ENCODE measurements at regions not wholly inside any gene's neighbourhood (a gene's known extent, or its start where the extent isn't known, plus 50 kb on each side); places are given as distances from the start of the nearest gene placed in this dataset.
"Not testable (repeated sequence)": the region's sequence is repeated elsewhere in the genome, so short reads cannot be mapped to it uniquely, and the experiment has no call there.

DNA sequence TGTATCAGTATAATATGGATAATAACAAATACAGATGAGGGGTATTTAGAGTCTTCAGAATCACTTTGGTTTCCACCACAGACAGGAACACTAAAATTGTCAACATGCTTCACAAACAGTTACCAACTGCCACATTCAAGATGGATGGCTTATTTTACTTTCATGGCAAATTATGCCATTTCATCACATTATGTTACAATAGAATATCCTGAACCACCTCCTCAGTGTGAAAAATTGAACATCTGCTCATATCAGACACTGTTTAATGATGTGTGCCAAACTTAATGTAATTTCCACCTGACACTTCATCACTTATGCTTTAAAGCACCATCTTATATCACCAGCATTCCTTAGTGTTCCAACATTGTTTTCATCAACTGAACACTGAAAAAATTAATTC, 357.4 kb downstream of the KCNN2 start:
- Histone ChIP-seq H3K27ac (no peak overlapping the region), H3K27me3 (no peaks in the 10 kb centered on the region), H4K20me1 (no peaks in the 10 kb centered on the region), H3K4me3 (no peak overlapping the region), H3K4me2 (no peak overlapping the region), H3K4me1 (no peaks in the 10 kb centered on the region), H3K9me3 (replicated peaks in 1 of 11) (peaks cover 8 to 33% (median 19%) of the 10 kb centered on the region in 11 experiments; a peak in 18 of 22 replicates), H3K36me3 (no peaks in the 10 kb centered on the region), H3K9ac (no peak overlapping the region)
- no peak for TF ChIP-seq Cebpa-rat (IDR thresholded peaks at IDR 0.05)

DNA sequence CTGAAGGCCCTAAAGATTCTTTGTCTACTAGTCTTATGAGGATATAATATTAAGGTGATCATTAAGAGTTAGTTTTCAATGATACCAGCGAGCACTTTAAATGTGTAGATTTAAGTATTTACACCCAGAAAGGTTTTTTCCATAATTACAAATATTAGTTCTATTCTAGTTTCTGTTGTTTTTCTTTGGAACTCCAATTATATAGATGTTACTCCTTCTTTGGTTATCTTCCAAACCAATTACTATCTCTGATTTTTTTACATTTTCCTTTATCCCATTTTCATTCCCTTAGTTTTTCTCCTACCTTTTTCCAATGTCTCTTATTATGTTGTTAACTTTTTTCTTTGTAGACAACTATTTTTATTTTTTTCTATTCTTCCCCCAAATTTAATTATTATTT, 355.1 kb downstream of the KCNN2 start:
- no peak for TF ChIP-seq Cebpa-rat (IDR thresholded peaks at IDR 0.05)
- no peaks in the 10 kb centered on the region for H3K4me1 ChIP-seq

DNA sequence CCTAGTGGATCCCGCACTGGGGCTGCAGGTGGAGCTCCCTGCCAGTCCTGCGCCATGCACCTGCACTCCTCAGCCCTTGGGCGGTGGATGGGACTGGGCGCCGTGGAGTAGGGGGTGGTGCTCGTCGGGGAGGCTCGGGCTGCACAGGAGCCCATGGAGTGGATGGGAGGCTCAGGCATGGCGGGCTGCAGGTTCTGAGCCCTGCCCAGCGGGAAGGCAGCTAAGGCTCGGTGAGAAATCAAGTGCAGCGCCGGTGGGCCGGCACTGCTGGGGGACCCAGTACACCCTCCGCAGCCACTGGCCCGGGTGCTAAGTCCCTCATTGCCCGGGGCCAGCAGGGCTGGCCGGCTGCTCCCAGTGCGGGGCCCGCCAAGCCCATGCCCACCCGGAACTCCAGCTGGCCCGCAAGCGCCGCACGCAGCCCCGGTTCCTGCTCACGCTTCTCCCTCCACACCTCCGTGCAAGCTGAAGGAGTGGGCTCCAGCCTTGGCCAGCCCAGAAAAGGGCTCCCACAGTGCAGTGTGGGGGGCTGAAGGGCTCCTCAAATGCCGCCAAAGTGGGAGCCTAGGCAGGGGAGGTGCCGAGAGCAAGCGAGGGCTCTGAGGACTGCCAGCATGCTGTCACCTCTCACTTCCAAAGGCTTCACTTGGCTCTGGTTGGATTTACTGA, 342.5 kb downstream of the KCNN2 start:
- not testable (repeated sequence) for H4K20me1 ChIP-seq; H3K27ac ChIP-seq; H3K9me3 ChIP-seq (replicated peaks in 1 of 11); H3K4me3 ChIP-seq; H3K36me3 ChIP-seq; H3K4me2 ChIP-seq; H3K4me1 ChIP-seq; H3K27me3 ChIP-seq; H3K9ac ChIP-seq

More for the DNA sequence above, 355.1 kb downstream of the KCNN2 start:
- Histone ChIP-seq H3K27ac (no peak overlapping the region), H3K9ac (no peak overlapping the region), H3K4me2 (no peak overlapping the region), H3K9me3 (replicated peaks in 1 of 11) (peaks cover 0 to 23% (median 8%) of the 10 kb centered on the region in 11 experiments; a peak in 15 of 22 replicates), H4K20me1 (no peaks in the 10 kb centered on the region), H3K36me3 (no peaks in the 10 kb centered on the region), H3K27me3 (no peaks in the 10 kb centered on the region), H3K4me3 (no peak overlapping the region)

DNA sequence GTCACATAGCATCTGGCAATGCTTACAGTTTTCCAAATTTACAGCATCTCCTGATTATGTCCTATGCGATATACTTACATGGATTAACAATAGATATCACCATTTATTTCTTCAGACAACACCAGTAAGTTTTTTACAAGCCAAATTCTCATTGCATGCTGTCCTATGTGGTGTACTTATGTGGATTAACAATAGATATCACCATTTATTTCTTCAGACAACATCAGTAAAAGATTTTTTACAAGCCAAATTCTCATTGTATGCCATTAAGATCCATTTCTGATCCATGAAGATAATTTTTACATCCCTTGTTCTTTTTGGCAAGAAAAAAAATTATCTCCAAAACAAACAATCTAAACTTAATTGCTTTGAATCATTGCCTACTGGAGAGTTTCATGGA, 340.9 kb downstream of the KCNN2 start:
- Histone ChIP-seq H3K4me2 (no peak overlapping the region), H3K4me3 (no peak overlapping the region), H3K36me3 (no peaks in the 10 kb centered on the region), H3K9me3 (replicated peaks in 1 of 11) (peaks cover 0 to 7% (median 0%) of the 10 kb centered on the region in 11 experiments; a peak in 1 of 22 replicates), H3K9ac (no peak overlapping the region), H3K27ac (no peak overlapping the region), H3K27me3 (no peaks in the 10 kb centered on the region), H4K20me1 (no peaks in the 10 kb centered on the region), H3K4me1 (no peaks in the 10 kb centered on the region)
- TF ChIP-seq Cebpa-rat (IDR thresholded peaks at IDR 0.05), result no peak

DNA sequence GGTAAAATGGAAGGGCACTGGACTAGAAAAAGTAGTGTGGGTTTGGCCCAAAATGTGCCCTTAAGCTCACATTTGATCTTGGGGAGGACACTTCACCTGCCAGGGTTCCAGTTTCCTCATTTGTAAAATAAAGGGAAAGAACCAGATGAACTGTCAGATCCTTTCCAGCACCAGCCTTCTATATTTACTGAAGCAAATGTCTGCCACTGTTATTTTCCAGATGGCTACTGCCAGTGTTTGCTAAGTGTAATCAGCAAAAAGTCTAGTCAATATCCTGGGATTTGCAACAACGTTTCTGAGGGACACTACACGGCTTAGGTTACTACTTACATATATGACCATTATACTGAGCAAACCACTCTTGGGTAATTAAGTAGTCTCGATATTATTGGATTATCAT, 340.3 kb downstream of the KCNN2 start:
- H3K4me3 ChIP-seq, result no peak overlapping the region
- H3K4me2 ChIP-seq, result no peak overlapping the region
- H3K27ac ChIP-seq, result no peak overlapping the region
- H3K36me3 ChIP-seq, result no peaks in the 10 kb centered on the region
- no peak overlapping the region for H3K9ac ChIP-seq
- no peak for TF ChIP-seq Cebpa-rat (IDR thresholded peaks at IDR 0.05)
- H3K4me1 ChIP-seq, result no peaks in the 10 kb centered on the region
- no peaks in the 10 kb centered on the region for H3K27me3 ChIP-seq
- H4K20me1 ChIP-seq, result no peaks in the 10 kb centered on the region
- peaks cover 0 to 7% (median 0%) of the 10 kb centered on the region in 11 experiments; a peak in 1 of 22 replicates for H3K9me3 ChIP-seq (replicated peaks in 1 of 11)

DNA sequence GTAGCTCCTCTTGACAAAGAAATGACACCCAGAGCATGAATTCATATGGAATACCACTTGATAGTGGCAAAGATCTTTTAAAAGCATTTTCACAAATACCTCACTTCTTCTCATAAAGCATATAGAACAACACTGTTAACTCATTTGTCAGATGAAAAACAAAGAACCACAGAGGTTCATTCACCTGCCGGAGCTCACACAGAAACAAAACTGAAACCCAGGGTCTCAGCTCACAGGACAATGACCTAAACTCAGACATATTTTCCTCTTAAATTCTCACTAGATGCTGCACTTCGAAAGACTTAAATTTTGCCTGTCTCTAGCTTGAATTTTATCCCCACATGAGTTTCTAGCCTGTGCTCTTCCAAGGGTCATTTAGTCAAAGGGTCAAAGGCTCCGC, 339.0 kb downstream of the KCNN2 start:
- H3K36me3 ChIP-seq, result no peaks in the 10 kb centered on the region
- TF ChIP-seq Cebpa-rat (IDR thresholded peaks at IDR 0.05), result no peak
- H3K4me2 ChIP-seq, result no peak overlapping the region
- no peak overlapping the region for H3K27ac ChIP-seq
- H4K20me1 ChIP-seq, result no peaks in the 10 kb centered on the region
- no peak overlapping the region for H3K4me3 ChIP-seq
- no peaks in the 10 kb centered on the region for H3K4me1 ChIP-seq
- peaks cover 0 to 12% (median 7%) of the 10 kb centered on the region in 11 experiments; a peak in 14 of 22 replicates for H3K9me3 ChIP-seq (replicated peaks in 1 of 11)
- no peak overlapping the region for H3K9ac ChIP-seq
- no peaks in the 10 kb centered on the region for H3K27me3 ChIP-seq

DNA sequence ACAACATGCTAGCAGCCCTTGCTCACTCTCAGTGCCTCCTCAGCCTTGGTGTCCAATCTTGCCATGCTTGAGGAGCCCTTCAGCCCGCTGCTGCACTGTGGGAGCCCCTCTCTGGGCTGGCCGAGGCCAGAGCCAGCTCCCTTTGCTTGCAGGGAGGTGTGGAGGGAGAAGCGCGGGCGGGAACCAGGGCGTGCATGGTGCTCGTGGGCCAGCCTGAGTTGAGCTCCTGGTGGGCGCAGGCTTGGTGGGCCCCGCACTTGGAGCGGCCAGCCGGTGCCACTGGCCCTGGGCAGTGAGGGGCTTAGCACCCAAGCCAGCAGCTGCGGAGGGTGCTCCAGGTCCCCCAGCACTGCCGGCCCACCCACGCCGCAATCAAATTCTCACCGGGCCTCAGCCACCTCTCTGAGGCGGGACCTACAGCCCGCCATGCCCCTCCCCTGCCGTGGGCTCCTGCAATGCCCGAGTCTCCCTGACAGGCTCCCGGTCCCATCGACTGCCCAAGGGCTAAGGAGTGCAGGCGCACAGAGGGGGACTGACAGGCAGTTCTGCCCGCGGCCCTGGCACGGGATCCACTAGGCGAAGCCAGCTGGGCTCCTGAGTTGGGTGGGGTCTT, 333.5 kb downstream of the KCNN2 start:
- H3K4me2 ChIP-seq, result no peak overlapping the region
- H3K9me3 ChIP-seq (replicated peaks in 1 of 11), result peaks cover 7 to 18% (median 15%) of the 10 kb centered on the region in 11 experiments; a peak in 20 of 22 replicates
- H3K4me3 ChIP-seq, result no peak overlapping the region
- no peak overlapping the region for H3K9ac ChIP-seq
- no peaks in the 10 kb centered on the region for H3K27me3 ChIP-seq
- no peaks in the 10 kb centered on the region for H3K4me1 ChIP-seq
- H3K27ac ChIP-seq, result no peak overlapping the region
- TF ChIP-seq Cebpa-rat (IDR thresholded peaks at IDR 0.05), result no peak
- no peaks in the 10 kb centered on the region for H4K20me1 ChIP-seq
- H3K36me3 ChIP-seq, result no peaks in the 10 kb centered on the region

DNA sequence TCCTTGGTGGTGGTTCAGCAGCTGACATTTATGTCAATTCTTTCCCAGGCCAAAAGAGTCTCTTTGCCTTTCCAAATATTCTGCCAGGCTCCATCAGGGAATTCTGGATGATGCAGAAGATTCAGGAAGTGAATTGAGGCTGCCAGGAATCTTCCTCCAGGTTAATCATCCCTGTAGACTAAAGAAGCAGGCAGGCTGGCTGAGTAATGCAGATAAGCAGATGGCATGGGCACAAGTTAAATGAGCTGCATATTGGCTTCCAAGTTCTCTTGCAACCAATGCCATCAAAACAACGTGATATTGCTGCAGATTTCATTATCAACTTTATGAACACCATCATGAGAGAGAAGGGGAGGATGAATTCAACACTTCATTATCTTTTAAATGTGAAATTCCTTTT, 324.5 kb downstream of the KCNN2 start:
- Histone ChIP-seq H3K27ac (no peak overlapping the region), H3K4me2 (no peak overlapping the region), H3K9me3 (replicated peaks in 1 of 11) (peaks cover 0 to 6% (median 0%) of the 10 kb centered on the region in 11 experiments; a peak in 2 of 22 replicates)

DNA sequence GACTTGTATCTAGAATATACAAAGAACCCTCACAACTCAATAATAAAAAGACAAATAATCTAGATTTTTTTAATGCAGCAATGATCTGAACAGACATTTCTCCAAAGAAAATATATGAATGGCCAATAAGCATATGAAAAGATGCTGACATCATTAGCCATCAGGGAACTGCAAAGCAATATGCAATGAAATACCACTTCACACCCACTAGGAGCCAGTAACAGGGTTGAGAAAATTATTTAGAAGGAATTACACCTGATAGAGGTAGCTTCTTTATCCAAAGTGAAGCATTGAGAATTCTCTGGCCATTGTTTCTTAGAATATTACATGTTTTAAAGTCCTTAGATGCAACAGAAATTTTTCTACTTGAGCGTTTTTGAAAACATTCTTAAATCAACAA, 316.9 kb downstream of the KCNN2 start:
- H3K36me3 ChIP-seq, result no peaks in the 10 kb centered on the region
- no peak for TF ChIP-seq Cebpa-rat (IDR thresholded peaks at IDR 0.05)
- H3K9ac ChIP-seq, result no peak overlapping the region
- H3K4me3 ChIP-seq, result no peak overlapping the region
- no peaks in the 10 kb centered on the region for H3K9me3 ChIP-seq (replicated peaks in 1 of 11)
- H3K27me3 ChIP-seq, result no peaks in the 10 kb centered on the region
- no peak overlapping the region for H3K4me2 ChIP-seq
- H3K27ac ChIP-seq, result no peak overlapping the region; a peak in 1 of 22 replicates
- H3K4me1 ChIP-seq, result no peaks in the 10 kb centered on the region
- H4K20me1 ChIP-seq, result no peaks in the 10 kb centered on the region

More for the DNA sequence above, 324.5 kb downstream of the KCNN2 start:
- Histone ChIP-seq H4K20me1 (no peaks in the 10 kb centered on the region), H3K36me3 (no peaks in the 10 kb centered on the region), H3K4me3 (no peak overlapping the region), H3K27me3 (no peaks in the 10 kb centered on the region), H3K4me1 (no peaks in the 10 kb centered on the region), H3K9ac (no peak overlapping the region)
- TF ChIP-seq Cebpa-rat (IDR thresholded peaks at IDR 0.05), result no peak

DNA sequence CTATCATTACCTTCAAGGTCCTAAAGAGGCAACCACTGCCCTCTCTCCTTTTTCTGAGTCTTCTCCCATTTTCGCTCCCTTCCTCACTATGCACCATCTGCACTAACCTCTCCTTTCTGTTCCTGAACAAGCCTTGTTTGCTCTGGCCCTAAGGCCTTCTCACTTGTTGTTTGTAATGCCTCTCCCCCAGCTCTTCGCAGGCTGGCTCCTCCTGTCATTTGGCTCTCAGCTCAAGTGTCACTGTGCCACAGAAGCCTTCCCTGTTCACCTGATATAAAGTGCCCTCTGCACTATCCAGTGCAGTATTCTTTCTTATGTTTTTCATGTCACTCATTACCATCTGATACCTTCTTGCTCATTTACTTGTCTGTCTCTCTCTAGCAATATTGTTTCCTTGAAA, 303.7 kb downstream of the KCNN2 start:
- TF ChIP-seq Cebpa-rat (IDR thresholded peaks at IDR 0.05), result no peak
- Histone ChIP-seq H3K27me3 (no peaks in the 10 kb centered on the region), H3K9ac (no peak overlapping the region), H3K4me2 (no peak overlapping the region), H4K20me1 (no peaks in the 10 kb centered on the region), H3K4me1 (no peaks in the 10 kb centered on the region), H3K36me3 (no peaks in the 10 kb centered on the region), H3K9me3 (replicated peaks in 1 of 11) (no peaks in the 10 kb centered on the region), H3K27ac (no peak overlapping the region), H3K4me3 (no peak overlapping the region)

Measured in BLaER1 treated with 17β-estradiol and CSF1 and Interleukin-3, amounts not matched to agents 10 nM and 100 nM (cell line).